ENCODE measurements at regions not wholly inside any gene's neighbourhood (a gene's known extent, or its start where the extent isn't known, plus 50 kb on each side); places are given as distances from the start of the nearest gene placed in this dataset.

DNA sequence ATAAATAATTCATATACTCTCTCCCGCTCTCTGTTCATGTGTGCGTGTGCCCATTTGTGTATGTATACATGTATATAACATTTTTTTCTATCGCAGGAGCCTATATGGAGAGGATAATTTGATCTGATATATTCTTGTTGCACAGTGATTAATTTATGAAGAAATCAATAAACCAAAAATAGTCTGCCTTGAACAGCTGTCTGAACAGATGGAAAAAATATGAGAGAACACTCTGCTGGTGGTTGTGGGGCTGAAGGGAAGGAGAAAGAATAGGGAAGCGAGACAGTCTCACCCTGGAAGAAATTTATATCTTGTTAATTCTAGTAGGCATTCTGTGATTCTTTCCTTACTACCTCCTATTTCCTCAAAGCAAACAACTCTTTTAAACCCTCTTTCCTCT lies 96.6 kb upstream of the B3GAT2 start (continued):
- no peak for TF ChIP-seq EGR1 (IDR thresholded peaks at IDR 0.05; ENCODE audit: borderline replicate concordance, low read depth, low read length)
- no peak for TF ChIP-seq CEBPB (IDR thresholded peaks at IDR 0.05; ENCODE audit: low read depth, low read length)
- no peak for TF ChIP-seq CTBP2 (IDR thresholded peaks at IDR 0.05; ENCODE audit: borderline replicate concordance, insufficient read depth, insufficient read length, low read length)
